ENCODE measurements at regions not wholly inside any gene's neighbourhood (a gene's known extent, or its start where the extent isn't known, plus 50 kb on each side); places are given as distances from the start of the nearest gene placed in this dataset.
"Not testable (repeated sequence)": the region's sequence is repeated elsewhere in the genome, so short reads cannot be mapped to it uniquely, and the experiment has no call there.

DNA sequence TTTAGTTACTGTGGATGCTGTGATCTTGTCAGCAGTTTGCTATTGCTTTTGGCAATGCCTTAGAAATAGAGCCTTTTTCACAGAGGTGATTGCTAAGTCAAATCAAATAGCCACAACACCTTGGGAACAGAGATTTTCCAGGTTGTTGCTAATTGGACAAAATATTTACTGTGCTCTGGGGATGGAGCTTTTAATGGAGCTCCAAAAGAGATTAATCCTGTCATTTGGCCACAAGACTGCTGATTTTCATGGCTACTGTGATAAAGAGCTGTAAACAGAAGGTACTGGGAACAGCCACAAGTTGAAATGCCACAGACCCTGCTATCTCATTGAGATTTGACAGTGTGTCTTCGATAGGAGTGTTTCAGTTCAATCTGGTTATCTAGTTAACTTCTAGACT is 1715.2 kb upstream of the ADGRL3 start:
- no peak for DNase-seq

DNA sequence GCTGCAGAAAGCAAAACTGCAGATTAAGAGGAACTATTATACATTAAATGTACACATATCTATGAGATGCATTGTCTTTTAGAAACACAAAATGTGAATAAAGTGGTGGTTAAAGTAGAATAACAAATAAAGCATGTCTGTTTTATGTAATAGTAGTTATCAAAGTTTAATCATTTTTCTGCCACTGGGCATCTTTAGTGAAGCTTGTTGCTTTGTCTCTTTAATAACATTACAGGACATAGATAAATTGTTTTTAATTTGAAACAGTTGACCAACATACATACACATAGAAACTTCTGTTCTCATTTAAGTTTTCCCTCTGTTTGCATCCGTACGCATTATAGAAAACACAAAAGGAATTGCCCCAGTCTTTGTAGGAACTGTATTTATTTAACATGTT is 1700.0 kb upstream of the ADGRL3 start:
- no peak for DNase-seq

DNA sequence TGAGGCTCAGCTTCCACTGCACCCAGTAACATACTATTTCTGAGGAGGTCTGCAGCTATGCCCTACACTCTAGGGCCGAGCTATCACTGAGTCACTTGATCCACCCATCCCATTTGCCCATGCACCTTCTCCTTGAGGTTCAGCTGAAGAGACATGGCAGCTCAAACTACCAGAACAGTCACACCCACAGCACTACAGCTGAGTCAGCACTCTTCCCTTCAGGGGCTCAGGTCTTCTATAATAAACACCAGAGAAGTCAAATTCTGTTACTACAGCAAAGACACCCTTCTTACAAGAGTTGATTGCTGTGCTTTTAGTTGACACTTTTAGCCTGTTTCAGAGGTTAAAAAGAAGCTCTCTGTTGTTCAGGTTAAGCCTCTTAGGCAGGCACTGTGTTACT is 1696.4 kb upstream of the ADGRL3 start:
- no peak for DNase-seq

DNA sequence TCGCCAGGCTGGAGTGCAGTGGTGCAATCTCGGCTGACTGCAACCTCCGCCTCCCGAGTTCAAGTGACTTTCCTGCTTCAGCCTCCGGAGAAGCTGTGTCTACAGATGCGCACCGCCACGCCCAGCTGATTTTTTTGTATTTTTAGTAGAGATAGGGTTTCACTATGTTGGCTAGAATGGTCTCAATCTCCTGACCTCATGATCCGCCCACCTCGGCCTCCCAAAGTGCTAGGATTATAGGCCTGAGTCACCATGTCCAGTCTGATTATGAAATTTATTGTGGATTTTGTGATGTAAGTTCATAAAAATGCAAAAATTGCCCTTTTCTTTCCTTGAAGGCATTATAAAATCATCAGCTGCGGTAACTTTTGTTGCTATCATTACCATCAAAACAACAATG is 1688.3 kb upstream of the ADGRL3 start:
- not testable (repeated sequence) for DNase-seq

DNA sequence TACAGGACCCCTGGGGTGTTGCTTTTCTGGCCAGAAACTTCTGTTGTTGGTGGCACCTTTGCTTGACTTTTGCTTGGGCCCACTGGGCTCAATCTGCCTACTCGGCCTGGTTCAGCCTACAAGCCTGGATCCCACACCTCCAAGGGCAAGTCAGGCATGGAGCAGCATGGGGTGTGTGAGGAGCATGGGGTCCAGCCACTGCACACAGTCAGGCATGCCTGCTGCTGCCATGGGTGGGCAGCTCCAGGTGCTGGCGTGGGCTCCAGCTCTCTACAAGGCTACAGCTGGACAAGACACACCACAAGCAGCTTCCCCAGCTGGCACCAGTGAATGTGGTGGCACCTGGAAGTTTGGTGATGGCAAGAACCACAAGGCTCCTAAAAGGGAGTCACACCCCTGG is 1683.1 kb upstream of the ADGRL3 start:
- DNase-seq: no peak

DNA sequence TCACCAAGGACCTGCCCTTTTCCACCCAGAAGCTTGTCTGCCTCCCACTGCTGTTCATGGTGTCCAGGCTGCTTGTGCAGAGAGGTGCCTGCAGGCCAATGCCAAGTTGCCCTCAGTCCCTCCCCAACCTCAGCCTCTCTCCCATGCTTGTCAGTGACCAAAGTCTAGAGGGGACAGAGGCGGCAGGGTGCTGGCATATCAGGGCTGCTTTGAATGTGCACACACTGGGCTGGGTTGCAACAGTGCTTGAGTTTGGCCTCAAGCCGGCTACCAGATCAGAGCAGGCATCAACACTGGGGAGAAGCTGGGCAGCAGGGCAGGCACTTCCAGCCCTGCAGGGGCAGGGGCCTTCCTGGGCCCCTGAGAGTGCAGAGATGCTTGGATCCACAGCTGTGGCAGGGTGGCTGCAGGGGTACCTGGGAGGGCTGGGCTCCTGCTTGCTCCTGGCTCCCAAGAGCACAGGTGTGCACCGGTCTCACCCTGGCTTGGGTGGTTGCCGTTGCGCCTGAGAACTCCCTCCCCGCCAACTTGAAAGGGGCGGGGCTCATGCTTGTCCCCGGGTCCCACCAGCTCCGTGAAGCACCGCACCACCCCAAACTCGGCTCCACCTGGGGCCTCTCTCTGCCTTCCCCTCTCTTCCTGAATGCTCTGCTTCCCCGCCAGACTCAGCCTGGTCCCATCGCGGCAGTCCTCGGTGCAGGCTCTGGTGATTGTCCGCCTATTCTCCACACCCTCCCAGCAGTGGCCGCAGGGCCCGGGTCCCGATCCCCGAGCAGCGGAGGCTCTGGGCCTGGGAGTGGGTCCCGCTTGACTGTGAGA is 1681.9 kb upstream of the ADGRL3 start:
- no peak for DNase-seq

DNA sequence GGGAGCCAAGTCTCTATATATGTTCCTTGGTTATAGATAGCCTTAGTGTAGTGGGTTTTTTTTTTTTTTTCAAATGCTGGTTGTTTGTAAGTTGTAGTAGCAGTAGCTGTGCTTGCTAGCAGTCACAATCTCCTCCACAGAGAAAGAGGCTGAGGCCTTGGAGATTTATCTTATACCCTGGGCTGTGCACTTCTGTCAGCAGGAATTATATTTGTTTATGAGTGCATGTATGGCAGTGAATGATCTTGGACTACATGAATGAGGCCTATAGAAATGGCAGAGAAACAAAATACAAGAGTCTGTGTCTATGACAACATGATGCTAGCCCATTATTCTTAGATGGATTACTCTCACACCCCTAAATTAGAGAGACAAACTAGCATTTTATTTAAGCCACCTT is 1674.2 kb upstream of the ADGRL3 start:
- no peak for DNase-seq

DNA sequence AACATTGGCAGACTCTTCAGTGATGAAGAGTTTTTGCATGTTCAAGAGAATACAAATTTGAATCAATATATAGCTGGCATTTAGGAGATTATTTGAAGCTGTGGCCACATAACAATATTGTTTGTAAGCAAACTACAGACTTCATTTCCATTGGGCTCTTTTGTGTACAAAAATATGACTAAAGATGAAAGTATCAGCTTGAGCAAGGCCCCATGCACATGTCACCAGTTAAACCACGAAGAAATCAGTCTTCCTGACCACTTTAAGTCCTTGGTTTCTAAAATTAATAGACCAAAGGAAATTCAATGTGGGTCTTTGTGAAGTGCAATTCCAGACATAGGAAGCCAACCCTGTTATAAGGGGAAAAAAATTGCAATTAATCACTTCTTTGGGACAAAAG is 1664.6 kb upstream of the ADGRL3 start:
- no peak for DNase-seq

DNA sequence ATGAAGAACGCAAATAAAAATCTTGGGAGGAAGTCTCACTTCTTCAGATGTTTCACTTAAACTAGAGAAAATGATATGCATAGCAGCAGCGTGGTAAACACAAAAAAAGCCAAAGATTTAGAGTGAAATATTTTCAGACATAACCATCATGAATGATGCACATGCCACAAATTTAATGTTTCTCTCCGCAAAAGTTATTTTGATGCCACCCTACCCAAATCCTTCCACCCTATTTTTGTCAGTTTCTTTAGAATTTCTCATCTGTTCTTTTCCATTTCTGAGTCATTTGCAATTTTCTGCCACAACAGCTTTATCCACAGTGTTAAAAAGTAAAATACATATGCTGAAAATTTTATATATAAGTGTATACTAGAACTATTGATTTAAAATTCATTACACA is 1663.7 kb upstream of the ADGRL3 start:
- no peak for DNase-seq

DNA sequence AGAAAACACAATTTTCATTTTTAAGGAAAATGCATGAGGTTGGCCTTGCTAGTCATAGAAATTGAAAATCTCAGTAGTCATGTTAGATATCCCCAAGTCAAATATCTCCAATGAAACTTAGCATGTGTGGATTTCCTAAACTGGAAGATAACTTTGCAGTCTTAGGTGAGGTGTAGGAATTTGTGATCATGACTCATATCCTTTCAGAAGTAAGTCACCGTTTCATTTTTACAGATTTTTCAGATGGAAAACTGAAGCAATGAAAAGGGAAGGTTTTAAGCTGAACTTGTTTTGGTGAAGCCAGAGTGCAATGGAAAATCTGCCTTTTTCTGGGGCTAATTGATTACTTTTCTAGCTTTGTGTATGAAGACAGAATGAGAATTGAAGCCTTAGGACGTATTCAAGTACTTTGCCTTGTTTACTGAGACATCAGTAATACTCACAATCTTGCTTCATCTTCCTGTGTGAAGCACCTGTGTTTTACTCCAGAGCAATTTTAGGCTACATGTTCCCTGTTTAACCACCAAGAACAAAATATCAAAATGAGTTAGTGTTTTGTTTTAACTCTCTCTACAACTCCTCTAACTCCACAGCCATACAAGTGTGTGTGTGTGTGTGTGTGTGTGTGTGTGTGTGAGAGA is 1662.8 kb upstream of the ADGRL3 start:
- no peak for DNase-seq

DNA sequence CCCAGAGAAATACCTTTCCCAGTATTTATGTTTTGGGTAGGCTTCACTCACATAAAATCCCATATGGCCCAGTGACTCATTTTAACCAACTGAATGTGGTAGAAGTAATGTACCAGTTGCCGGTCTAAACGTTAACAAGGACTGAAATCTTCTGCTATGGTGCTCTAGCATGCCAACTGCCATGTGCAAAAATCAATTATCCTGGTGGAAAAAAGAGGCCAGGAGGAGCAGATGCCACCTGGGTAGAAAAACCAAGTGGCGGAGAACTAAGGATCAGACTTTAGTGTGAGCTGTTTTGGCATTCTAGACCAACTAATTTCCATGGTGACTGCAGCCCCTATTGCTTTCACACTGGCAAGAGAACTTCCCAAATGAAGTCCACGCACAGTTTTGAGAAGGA is 1660.7 kb upstream of the ADGRL3 start:
- no peak for DNase-seq

DNA sequence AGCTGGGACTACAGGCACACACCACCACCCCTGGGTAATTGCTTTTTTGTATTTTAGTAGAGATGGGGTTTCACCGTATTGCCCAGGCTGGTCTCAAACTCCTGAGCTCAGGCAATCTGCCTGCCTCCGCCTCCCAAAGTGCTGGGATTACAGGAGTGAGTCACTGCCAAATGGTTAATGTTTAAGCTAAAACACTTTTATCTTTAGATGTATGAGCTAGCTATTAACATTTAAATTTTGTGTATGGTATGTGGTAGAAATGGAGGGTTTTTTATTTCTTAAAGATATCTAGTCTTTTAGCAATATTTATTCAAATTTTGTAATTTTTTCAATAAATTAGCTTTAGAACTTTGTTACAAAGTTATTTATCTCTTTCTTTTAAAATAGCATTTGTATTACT is 1659.8 kb upstream of the ADGRL3 start:
- no peak for DNase-seq

DNA sequence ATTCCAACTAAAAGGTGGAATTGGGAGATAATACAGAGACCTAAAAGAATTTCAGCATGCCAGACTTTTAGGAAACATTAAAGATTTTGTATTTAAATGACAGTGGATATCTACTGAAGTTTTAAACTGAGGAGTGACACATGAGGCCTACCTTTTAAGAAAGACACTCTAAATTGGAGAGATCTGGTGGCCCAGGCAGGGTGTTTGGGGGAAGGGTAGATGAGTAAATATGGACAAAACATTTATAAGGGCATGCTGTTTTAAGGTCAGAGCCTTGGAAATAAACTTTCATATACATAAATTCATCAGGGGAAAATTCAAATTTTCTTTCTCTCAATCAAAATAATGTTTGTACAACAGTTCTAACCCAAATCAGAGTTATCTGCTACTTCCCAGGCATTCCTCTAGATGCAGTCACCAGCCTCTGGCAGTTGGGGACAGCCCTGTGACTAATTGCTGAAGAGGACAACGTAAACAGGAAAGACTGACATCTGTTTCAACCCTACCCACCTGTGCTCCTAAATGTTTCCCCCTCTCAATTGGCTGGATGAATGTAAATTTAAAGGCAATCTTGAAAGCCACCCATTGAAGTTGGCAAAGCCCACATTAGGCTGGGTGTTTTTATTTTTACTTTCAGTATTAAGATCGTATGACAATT is 1646.9 kb upstream of the ADGRL3 start:
- DNase-seq: no peak

DNA sequence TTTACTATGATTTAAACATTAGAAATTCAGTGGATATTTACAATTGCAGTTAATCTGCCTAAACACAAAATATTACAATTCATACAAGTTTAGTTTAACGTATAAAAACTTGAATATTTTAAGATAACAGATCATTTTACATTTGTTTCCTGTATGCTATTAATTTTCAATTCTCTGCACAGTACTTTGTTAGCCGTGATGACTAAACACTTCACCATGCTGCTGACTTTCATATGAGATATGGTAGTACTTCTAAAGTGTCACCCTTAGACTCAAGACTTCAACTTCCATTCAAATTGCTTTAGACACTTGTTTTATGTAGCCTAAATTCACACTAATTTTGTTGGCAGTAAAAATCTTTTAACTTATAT is 1646.4 kb upstream of the ADGRL3 start:
- no peak for DNase-seq

DNA sequence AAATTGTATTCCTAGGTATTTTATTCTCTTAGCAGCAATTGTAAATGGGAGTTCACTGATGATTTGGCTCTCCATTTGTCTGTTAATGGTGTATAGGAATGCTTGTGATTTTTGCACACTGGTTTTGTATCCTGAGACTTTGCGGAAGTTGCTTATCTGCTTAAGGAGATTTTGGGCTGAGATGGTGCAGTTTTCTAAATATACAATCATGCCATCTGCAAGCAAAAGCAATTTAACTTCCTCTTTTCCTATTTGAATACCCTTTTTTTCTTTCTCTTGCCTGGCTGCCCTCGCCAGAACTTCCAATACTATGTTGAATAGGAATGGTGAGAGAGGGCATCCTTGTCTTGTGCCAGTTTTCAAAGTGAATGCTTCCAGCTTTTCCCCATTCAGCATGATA is 1643.9 kb upstream of the ADGRL3 start:
- not testable (repeated sequence) for DNase-seq

DNA sequence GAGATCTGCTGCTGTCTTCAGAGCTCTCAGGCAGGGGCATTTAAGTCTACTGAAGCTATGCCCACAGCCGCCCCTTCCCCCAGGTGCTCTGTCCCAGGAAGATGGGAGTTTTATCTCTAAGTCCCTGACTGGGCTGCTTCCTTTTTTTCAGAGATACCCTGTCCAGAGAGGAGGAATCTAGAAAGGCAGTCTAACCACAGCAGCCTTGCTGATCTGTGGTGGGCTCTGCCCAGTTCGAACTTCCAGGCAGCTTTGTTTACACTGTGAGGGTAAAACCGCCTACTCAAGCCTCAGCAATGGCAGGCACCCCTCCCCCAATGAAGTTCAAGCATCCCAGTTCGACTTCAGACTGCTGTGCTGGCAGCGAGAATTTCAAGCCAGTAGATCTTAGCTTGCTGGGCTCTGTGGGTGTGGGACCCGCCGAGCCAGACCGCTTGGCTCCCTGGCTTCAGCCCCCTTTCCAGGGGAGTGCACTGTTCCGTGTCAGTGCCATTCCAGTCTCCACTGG is 1639.9 kb upstream of the ADGRL3 start:
- not testable (repeated sequence) for DNase-seq

DNA sequence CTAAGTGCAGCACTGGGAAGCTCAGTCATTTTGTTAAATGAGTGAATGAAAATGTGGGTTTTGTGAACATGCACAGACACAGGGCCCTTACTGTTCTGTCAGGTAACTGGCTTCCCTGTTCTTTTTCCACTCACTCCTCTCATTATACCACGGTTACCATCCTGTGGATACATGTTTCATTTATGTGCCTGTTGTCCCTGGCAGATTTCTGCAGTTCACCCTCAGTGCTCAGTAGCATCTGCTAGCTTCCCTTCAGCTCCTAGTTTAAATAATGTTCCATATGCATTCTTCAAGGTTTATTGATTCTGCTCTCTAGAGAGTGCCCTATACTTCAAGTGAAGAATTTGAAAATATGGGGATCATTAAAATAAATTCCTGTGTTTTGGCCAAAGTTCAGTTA is 1634.3 kb upstream of the ADGRL3 start:
- DNase-seq: no peak

DNA sequence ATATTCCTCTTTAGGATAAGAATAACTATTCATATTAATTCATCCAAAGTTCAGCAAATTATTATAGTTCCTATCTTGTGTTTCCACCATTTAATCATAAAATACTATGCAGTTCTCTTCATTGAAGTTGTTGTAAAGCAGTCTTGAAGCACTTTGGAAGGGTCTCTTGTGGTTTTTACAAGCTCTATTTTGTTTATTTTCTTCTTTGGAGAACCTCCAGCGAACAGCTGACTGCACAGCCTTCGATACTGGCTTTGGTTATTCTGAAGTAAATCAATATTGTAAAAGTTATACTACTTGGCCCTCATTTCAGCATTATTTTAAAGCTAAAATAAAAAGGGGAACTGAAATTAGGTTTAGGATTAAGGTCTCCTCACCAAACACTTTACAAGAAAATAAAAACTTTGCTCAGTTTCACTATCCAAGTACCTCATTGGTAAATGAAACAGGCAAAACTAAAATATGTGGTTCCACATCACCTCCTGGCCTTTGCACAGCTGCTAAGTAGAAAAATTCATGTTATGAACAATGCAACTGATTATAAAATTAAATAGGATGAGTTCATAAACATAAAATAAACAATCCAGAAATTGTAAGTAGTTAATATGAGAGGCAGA is 1629.2 kb upstream of the ADGRL3 start:
- DNase-seq: no peak

DNA sequence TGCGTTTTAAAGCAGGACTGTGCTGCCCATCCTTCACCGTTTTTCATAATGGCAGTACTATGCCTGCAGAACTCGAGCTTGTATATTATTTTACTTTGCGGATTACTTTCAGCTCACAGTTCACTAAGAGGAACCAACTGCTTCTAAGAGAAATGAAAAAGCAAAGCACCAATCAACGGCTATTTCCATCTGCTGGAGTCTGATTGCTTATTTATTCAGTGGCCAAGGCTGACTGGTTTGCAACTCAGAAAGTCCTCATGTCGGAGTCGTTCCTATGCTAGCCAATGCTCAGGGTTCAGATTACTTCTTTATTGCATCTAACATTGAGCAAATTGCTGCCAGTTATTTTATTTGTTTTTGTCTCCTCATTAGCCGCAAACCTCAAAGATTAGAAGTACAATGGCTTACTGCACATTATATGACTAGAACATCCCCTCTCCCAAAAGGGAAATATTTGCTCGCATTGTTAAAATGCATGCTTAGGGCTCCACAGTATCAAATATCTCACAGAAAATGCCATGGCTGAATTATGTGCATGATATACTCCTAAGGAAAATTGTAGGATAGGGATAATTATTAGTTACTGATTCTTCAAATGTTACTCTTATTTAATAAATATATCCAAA is 1628.2 kb upstream of the ADGRL3 start:
- no peak for DNase-seq

DNA sequence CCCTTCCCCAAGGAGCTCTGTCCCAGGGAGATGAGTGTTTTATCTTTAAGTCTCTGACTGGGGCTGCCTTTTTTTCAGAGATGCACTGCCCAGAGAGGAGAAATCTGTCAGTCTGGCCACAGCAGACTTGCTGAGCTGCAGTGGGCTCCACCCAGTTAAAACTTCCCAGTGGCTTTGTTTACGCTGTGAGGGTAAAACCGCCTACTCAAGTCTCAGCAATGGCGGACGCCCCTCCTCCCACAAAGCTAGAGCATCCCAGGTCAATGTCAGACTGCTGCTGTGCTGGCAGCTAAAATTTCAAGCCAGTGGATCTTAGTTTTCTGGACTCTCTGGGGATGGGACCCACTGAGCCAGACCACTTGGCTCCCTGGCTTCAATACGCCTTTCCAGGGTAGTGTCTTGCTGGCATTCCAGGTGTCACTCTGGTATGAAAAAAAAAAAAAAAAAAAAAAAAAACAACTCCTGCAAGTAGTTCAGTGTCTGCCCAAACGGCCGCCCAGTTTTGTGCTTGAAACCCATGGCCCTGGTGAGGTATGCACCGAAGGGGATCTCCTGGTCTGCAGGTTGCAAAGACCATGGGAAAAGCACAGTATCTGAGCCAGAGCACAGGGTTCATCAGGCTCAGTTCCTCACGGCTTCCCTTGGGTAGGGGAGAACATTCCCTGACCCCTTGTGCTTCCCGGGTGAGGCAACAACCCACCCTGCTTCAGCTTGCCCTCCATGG is 1616.1 kb upstream of the ADGRL3 start:
- no peak for DNase-seq
